ENCODE measurements at regions not wholly inside any gene's neighbourhood (a gene's known extent, or its start where the extent isn't known, plus 50 kb on each side); places are given as distances from the start of the nearest gene placed in this dataset.
A peak's percentile ranks its signal among the peaks of the same experiment; 100 is the strongest.

DNA sequence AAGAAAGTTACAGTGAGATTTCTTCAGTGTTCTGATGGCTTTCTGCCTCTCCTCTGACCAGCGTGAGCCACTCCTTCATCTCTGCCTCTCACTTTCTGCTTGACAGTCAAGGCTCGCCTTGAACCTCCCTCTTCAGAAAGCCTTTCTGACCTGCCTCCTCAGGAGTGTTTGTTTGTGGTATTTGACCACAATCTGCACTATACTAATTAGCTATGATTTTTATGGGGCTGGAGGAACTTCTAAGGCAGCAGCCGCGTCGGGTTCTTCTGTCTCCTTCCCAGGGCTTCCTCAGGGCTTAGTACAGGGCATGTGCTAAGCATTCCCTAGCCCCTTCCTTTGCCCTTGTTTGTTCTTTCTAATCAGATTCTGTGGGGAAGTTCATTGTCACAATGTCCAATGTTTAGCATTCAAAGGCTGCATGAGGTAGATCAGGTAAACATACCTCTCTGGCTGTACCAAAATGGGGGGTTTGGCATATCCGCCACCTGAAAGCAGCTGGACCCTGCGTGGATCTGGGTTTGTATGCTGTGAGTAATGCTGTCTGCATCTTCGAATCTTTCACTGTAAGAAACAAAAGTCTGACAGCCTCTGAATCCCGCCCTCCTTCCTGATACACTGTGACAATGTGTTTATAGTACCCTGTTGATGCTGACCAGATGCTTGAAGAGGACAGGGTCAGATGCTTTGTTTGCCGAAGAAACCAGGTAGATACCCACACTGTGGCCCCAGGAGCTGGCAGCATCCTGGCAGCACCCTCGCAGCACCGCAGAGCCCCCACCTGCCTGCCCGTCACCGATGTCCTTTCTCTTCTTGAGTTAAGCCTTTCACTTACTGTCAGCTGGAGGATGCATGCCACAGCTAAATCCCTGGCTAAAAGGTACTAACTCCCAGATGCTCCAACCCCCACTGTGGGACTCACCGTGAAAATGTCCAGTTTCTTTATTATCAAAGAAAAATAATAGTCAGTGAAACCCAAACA is 260.8 kb upstream of the HDAC4 start:
- peaks cover 9% of the 10 kb centered on the region for H3K27me3 ChIP-seq
- DNase-seq (ENCODE audit: low spot score in 2 of 2) = peak in 1 of 2 donors; percentile 45
- peak overlapping the region; percentile 78 for H3K27ac ChIP-seq
- TF ChIP-seq, protein P1, sequence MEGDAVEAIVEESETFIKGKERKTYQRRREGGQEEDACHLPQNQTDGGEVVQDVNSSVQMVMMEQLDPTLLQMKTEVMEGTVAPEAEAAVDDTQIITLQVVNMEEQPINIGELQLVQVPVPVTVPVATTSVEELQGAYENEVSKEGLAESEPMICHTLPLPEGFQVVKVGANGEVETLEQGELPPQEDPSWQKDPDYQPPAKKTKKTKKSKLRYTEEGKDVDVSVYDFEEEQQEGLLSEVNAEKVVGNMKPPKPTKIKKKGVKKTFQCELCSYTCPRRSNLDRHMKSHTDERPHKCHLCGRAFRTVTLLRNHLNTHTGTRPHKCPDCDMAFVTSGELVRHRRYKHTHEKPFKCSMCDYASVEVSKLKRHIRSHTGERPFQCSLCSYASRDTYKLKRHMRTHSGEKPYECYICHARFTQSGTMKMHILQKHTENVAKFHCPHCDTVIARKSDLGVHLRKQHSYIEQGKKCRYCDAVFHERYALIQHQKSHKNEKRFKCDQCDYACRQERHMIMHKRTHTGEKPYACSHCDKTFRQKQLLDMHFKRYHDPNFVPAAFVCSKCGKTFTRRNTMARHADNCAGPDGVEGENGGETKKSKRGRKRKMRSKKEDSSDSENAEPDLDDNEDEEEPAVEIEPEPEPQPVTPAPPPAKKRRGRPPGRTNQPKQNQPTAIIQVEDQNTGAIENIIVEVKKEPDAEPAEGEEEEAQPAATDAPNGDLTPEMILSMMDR (IDR thresholded peaks at IDR 0.05) = no peak
- no peak for TF ChIP-seq POLR2AphosphoS5 (IDR thresholded peaks at IDR 0.05)
- TF ChIP-seq POLR2A (IDR thresholded peaks at IDR 0.05) = no peak
- no peak for TF ChIP-seq EP300 (IDR thresholded peaks at IDR 0.05)
- WGBS = 37% methylated on average over 15 of the region's 15 CpGs
- H3K4me1 ChIP-seq = peaks cover 29% of the 10 kb centered on the region
- no peaks in the 10 kb centered on the region for H3K36me3 ChIP-seq
- no peak overlapping the region for H3K4me3 ChIP-seq
- H3K9me3 ChIP-seq = no peaks in the 10 kb centered on the region

DNA sequence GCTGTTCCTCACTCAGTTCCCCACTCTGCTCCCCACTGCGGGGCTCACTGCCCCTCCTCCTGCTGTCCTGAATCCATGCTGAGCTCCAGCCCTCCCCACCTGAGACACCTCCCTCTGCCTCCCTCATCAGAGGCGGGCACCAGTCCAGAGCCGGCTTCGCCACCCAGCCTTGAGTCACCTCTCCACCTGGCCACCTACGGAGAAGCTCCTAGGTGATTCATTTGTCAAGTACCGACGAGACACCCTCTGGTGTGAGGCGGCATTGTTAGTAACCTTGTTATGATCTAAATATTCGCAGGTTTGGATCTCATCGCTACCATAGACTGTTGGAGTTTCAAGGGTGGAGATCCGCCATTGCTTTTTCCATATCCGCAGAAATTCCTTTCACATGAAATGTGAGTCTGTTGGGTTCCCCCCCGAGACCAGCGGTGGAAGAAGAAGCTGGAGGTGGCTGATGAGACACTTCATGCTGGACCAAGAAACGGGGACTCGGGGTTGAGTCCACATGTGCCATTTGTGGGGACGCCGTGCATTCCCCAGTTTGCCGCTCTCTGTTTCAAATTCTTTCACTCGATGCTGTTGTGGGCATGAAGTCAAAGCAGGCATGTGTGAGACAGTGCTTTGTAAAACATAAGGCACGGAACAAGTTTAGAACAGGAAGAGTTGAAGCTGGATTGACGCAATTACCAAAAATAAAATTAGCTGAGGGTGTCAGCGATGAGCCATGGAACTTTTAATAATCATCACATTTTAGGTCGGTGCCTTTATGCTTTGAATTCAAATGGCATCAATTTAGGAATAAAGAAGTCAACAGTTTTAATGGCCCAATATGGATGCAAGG is 259.8 kb upstream of the HDAC4 start:
- TF ChIP-seq EP300 (IDR thresholded peaks at IDR 0.05) = no peak
- TF ChIP-seq, protein P1 (IDR thresholded peaks at IDR 0.05) = no peak
- TF ChIP-seq POLR2A (IDR thresholded peaks at IDR 0.05) = no peak
- TF ChIP-seq POLR2AphosphoS5 (IDR thresholded peaks at IDR 0.05) = no peak
- Histone ChIP-seq H3K36me3 (no peaks in the 10 kb centered on the region), H3K4me1 (peaks cover 23% of the 10 kb centered on the region), H3K4me3 (no peak overlapping the region), H3K9me3 (no peaks in the 10 kb centered on the region), H3K27ac (peak overlapping the region; percentile 78), H3K27me3 (peaks cover 9% of the 10 kb centered on the region)
- 46% methylated on average over 22 of the region's 24 CpGs for WGBS
- DNase-seq (ENCODE audit: low spot score in 2 of 2) = peak in 1 of 2 donors; percentile 77

DNA sequence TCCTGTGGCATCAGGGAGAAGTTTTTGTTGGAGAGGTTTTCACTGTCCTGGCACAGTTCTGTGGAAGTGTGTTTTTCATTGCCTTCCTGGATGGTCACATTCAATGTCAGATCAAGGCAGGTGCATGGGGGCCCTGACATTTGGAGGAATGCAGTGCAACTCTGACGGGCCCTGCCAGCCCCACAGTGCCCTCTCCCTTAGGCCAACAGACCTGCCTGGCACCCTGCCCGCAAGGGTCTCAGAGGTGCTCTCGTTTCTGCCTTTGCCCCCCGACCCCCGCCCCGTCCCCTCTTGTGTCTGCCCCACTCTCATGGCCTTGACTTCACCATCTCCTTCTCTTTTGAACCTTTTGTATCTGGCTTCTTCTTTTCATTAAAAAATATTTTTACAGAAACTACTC is 257.2 kb upstream of the HDAC4 start:
- Histone ChIP-seq H3K9me3 (no peaks in the 10 kb centered on the region), H3K27me3 (peaks cover 9% of the 10 kb centered on the region), H3K4me1 (peaks cover 23% of the 10 kb centered on the region), H3K36me3 (no peaks in the 10 kb centered on the region), H3K27ac (no peak overlapping the region), H3K4me3 (no peak overlapping the region)
- 88% methylated on average over 6 of the region's 6 CpGs for WGBS
- TF ChIP-seq POLR2AphosphoS5 (IDR thresholded peaks at IDR 0.05) = no peak
- TF ChIP-seq, protein P1 (IDR thresholded peaks at IDR 0.05) = no peak
- TF ChIP-seq POLR2A (IDR thresholded peaks at IDR 0.05) = no peak
- no peak for TF ChIP-seq EP300 (IDR thresholded peaks at IDR 0.05)
- DNase-seq (ENCODE audit: low spot score in 2 of 2) = peak in 1 of 2 donors; percentile 64

DNA sequence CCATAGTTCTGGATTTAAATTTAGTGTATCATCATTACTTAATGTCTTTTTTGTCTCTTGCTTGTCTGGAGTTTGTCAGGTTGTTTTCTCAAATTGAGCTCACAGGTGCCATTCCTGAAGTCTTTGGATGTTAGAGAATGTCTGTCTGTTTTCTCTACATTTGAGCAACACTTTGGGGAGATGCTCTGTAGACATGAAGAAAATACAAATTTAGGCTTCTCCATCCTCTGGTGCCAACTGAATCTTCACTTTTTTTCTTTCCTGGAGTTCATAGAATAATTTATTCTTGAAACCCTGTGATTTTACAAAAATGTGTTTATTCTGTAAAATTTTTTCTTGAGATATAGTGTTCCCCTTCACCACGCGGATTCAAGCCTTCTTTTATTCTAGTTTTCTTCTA is 256.4 kb upstream of the HDAC4 start:
- no peak overlapping the region for H3K27ac ChIP-seq
- WGBS = 92% methylated on average over 2 of the region's 2 CpGs
- no peaks in the 10 kb centered on the region for H3K36me3 ChIP-seq
- no peak for DNase-seq (ENCODE audit: low spot score in 2 of 2)
- H3K27me3 ChIP-seq = peaks cover 9% of the 10 kb centered on the region
- TF ChIP-seq POLR2AphosphoS5 (IDR thresholded peaks at IDR 0.05) (no peak), POLR2A (IDR thresholded peaks at IDR 0.05) (no peak), EP300 (IDR thresholded peaks at IDR 0.05) (no peak)
- TF ChIP-seq, protein P1 (IDR thresholded peaks at IDR 0.05) = no peak
- H3K4me3 ChIP-seq = no peak overlapping the region
- H3K9me3 ChIP-seq = no peaks in the 10 kb centered on the region
- peaks cover 23% of the 10 kb centered on the region for H3K4me1 ChIP-seq

All from suprapubic skin (tissue), 4 donors.